HG02759 (cell line): ENCODE measurements at regions not wholly inside any gene's neighbourhood (a gene's known extent, or its start where the extent isn't known, plus 50 kb on each side); places are given as distances from the start of the nearest gene placed in this dataset.
A peak's percentile ranks its signal among the peaks of the same experiment; 100 is the strongest.

ENCODE experiments used
- ATAC-seq: cut with Tn5 transposase; IDR thresholded peaks from one replicate; pipeline ENCODE4 v1.9.1; 2021; ENCODE audit warnings: mild to moderate bottlenecking, moderate library complexity; ENCODE audit not compliant: unreplicated experiment

GRCh38 chr3:40593351-40593750 lies 68.6 kb downstream of the ZNF621 start:
- no peak for ATAC-seq

DNA sequence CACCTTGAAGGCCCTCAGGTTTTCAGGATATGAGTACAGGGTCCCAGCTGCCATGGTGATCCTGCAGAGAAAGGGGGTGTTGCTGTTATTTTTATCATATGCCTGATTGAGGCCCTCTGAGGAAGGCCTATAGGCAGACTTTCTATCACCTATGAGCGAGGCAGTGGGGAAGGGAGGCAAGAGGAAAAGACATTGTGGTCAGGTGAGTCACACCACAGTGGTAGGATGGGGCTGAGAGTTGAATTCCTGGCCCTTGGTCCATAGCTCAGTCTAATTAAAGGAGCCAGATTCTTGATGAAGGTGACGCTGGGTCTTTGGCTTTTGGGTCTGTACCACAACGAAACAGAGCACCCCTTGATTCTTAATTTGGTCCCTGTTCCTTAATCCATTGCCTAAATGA lies 72.7 kb downstream of the ZNF621 start:
- ATAC-seq, result no peak

- ATAC-seq, result no peak
These were observed 73.6 kb downstream of the ZNF621 start for GRCh38 chr3:40598338-40598737.

GRCh38 chr3:40598962-40599361 lies 74.2 kb downstream of the ZNF621 start:
- ATAC-seq, result no peak

DNA sequence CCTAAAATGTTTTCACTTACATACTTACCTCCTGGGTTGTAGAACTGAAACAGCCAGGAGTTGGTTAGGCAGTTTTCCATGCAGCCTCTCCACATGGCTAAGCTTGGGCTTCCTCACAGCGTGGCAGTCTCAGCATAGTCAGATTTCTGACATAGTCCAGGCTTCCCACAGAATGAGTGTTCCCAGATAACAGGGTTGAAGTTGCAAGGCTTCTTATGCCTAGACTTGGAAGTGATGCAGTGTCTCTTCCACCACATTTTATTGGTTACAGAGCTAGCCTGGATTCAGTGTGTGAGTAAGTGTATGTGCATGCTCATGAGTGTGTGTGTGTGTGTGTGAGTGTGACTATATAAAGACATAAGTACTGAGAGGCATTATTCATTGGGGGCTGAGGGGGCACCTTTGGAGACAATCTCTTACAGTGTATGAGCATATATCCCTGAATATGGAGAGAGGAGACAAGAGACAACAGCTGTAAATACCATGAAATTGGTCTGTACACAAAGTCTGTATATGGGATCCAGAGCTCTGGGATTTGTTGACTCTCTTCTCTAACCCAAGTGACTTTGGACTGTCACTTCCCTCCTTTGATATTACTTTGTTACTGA lies 78.1 kb downstream of the ZNF621 start:
- ATAC-seq, result no peak

- ATAC-seq, result no peak
These were observed 81.2 kb downstream of the ZNF621 start for GRCh38 chr3:40605960-40606359.

DNA sequence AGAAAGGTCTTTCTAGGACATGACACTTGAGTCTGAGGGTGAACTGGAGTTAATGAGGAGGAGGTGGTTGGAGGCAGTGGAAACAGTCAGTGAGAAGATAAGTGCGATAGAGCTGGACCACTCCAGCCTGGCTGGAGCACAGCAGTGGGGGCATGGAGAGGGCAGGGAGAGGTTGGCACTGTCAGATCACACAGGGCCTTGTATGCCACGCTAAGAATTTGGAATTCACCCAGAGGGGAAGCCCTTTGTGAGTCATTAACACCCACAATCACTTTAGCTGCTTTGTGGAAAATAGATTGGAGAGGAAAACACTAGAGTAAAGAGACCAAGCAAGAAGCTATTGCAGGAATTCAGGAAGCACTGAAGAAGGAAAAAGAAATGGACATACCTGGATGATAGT lies 83.3 kb downstream of the ZNF621 start:
- no peak for ATAC-seq

DNA sequence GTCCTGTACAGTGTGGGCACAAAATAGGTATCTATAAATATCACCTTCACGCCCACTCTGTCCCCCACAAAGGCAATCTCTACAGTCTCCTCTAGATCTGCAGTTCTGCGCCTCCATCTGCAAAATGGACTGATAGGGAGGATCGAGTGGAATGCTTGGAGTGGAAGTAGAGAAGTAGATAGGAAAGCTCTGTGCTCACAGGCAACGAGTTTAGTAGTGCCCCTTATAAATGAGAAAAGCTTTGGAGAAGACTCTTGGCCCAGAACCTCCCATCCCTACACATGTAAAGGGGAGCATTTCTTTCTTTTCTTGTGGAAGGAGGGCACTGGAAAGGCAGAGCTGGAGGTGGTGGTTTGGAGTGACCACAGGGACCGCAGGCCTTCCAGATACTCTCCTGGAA lies 88.5 kb downstream of the ZNF621 start:
- ATAC-seq, result no peak

GRCh38 chr3:40615110-40615915 lies 90.6 kb downstream of the ZNF621 start:
- ATAC-seq, result no peak

DNA sequence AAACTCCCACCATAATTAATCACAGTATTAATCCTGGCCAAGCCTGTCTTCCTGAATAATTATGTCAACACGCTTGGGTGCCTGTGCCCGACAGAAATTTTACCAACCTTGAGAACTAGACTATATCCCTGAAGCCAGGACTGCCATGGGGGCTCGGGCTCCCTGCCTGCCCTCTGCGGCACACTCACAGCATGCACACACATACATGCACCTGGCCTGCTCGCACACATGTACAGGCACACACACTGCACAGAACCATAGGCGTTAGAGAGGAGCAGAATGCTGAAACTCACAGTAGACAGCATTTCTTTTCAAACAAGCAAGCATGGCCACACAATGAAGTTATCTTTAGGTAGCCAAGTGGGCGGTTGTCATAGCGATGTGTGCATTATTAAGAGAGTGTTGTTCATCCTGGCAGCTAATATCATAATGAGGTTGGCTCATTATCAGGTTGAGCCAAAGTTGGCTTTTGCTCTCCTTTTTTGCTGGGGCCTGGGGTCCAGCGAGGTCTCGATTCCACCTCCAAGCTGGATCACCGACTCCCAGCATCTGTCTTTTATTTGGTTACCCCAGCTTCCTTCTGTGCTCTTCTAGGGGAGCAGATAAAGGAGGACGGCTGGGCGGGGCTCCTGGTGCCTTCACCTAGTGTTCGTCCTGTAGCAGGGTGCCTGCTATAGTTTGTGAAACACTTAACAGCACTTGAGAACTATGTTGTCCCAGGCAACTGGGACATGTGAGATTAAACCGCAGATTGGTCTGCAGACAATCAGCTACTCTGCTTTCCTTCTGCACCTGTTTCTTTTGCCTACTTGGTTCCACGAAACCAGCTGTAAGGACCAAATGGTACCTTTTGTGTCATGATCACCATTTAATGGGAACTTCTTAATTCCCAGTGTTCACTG lies 91.4 kb downstream of the ZNF621 start:
- ATAC-seq, result no peak

DNA sequence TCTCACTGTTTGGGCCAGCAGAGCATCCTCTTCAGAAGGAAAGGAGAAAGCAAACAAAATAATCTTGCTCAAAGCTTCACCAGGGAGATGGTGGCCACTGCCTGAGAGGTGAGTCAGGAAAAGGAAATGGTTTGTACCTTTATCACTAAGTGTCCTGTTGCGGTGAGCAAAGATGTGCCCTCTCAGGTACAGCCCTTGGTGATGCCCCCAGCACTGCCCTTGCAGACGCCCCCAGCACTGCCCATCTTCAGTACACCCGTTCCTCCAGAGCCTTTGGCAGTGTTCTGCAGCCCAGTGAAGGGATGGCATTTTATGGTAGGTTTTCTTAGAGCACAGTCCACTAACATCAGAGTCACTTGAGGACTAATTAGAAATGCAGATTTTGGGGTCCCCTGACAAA lies 92.3 kb downstream of the ZNF621 start:
- ATAC-seq, result no peak

GRCh38 chr3:40618158-40618557 lies 93.4 kb downstream of the ZNF621 start:
- ATAC-seq, result no peak

DNA sequence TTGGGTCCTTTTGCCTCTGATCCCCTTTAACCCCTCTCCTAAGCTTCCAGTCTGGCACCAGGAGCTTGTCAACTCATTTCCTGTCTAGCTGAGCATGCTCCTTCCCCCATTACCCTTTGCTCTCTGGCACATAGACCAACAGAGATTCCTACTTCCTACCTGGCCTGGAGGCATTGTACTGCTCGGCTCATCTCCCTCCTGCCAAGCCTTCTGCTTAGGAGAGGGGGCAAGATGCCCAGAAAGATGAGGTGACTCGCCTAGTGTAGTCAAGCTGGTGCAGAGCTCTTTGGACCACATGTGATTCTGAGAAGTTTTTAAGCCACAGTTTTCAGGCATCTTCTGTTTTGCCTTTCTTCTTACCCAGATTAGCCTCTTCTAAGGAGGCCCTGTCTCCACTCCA lies 95.4 kb downstream of the ZNF621 start:
- ATAC-seq, result no peak

DNA sequence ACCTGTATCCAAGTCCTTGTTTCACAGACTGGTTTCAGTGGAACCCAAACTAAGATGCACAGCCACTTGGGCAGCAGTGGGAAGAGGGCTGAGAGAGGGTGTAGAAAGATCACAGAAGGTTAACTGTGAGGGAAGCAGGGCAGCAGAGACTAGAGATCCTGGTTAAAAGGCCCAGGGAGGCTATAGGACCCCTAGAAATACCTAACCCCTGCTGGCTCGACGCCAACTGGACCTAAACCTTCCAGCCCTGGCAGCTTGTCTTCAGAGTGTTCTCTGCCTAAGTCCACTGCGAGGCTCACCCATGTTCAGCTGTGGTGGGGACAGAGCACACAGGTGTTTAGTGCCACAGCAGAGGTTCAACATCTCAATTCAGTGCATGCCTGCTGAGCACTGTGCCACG lies 96.5 kb downstream of the ZNF621 start:
- no peak for ATAC-seq

- peak; percentile 96 for ATAC-seq
These were observed 98.8 kb downstream of the ZNF621 start for GRCh38 chr3:40623567-40623966.

- ATAC-seq, result no peak
These were observed 99.5 kb downstream of the ZNF621 start for GRCh38 chr3:40624189-40624769.

GRCh38 chr3:40627095-40627494 lies 102.3 kb downstream of the ZNF621 start:
- no peak for ATAC-seq

- ATAC-seq, result no peak
These were observed 104.2 kb downstream of the ZNF621 start for GRCh38 chr3:40628984-40629383.

- no peak for ATAC-seq
These were observed 106.7 kb downstream of the ZNF621 start for GRCh38 chr3:40631341-40631995.

GRCh38 chr3:40637906-40638305 lies 113.1 kb downstream of the ZNF621 start:
- ATAC-seq, result no peak

GRCh38 chr3:40639006-40639405 lies 114.2 kb downstream of the ZNF621 start:
- no peak for ATAC-seq
